Right lobe of liver (tissue), 6 donors: ENCODE measurements at regions not wholly inside any gene's neighbourhood (a gene's known extent, or its start where the extent isn't known, plus 50 kb on each side); places are given as distances from the start of the nearest gene placed in this dataset.

Source experiments
- ATAC-seq, 4 donors: fragments of 200-7000 bp; cut with Tn5 transposase; one replicate each; pipeline ENCODE4 v1.9.1; 2020; ENCODE audit warnings: mild to moderate bottlenecking in 4 of 4, moderate library complexity in 4 of 4
- DNase-seq, 3 donors: peaks; one replicate each; pipeline ENCODE4 v3.0.0-alpha.2; 2020
- H3K27ac ChIP-seq, 3 donors: fragments of 200-600 bp; one replicate each; pipeline ENCODE4 v1.8.0; 2022
- H3K27me3 ChIP-seq, 2 donors: fragments of 200-600 bp; one replicate each; pipeline ENCODE4 v1.8.0; 2022
- H3K36me3 ChIP-seq, 4 donors: fragments of 200-600 bp; sonication (generic) in 1 of 4; one replicate each; pipeline versions ENCODE4 v1.5.1 to v1.8.0; 2017 to 2022; ENCODE audit warnings: control low read depth in 1 of 4
- H3K4me1 ChIP-seq, 4 donors: fragments of 200-600 bp; sonication (generic) in 1 of 4; one replicate each; pipeline versions ENCODE4 v1.5.1 to v1.8.0; 2017 to 2022; ENCODE audit warnings: control low read depth in 1 of 4
- H3K4me3 ChIP-seq, 3 donors: fragments of 200-600 bp; one replicate each; pipeline ENCODE4 v1.8.0; 2022
- H3K9me3 ChIP-seq, 4 donors: fragments of 200-600 bp; sonication (generic) in 1 of 4; one replicate each; pipeline versions ENCODE4 v1.5.1 to v1.8.0; 2017 to 2022; ENCODE audit warnings: control low read depth in 1 of 4
- CTCF ChIP-seq, 4 donors: fragments of 200-600 bp in 3 of 4; fragments of 450-650 bp in 1 of 4; IDR thresholded peaks; one replicate each; pipeline versions ENCODE4 v1.5.1 to v1.8.0; 2016 to 2022; ENCODE audit warnings: antibody characterized with exemption in 4 of 4, mild to moderate bottlenecking in 2 of 4
- POLR2A ChIP-seq: fragments of 450-650 bp; IDR thresholded peaks from one replicate; pipeline ENCODE4 v1.6.1; 2017; ENCODE audit warnings: antibody characterized with exemption, mild to moderate bottlenecking
- WGBS: methylation state at CpG from one replicate; pipeline ENCODE4 v1.1.6; 2018; ENCODE audit warnings: low coverage, low lambda C conversion rate; ENCODE audit not compliant: insufficient coverage; ENCODE audit errors: missing lambda C conversion rate; 5-methylcytosine and 5-hydroxymethylcytosine counted together
- intact Hi-C, 2 donors: fragments of 100-400 bp; cut with DNase I; formaldehyde crosslinking; loops; one replicate each; pipeline versions ENCODE4 v1.11.2 to v1.14.1; 2022
- small RNA-seq, 2 experiments: library from RNA; depleted of rRNA; stranded (forward); fragments of <200 nt; gene quantifications; one replicate each; pipeline ENCODE3, GENCODE V24; 2016
- donor health status: DM: no; HTN: yes; CAD: no.
- donor health status: DM: no; HTN: no; CAD: no.
- donor health status: DM: no; HTN: no; CAD: no.
- donor health status: DM: no; HTN: yes; CAD: no.
- donor health status: DM: no; HTN: yes; CAD: no.

DNA sequence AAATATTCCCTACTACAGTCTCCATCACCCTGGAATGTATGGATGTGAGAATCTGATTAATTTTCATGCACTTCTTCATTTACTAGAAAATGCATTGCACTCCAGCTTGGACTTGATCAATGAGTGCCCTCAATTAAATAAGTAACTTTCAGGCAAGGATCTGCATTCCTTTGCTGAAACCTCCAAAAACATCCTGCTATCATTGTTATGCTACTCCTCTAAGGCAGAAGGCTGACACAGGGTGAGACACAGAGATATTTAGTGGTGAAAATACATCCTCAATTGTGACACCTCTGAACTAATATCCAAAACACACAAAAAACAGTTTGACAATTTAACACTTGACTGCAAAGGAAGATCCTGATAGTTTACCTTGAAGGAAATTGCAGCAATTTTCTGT, 57.9 kb upstream of the CDH12 start:
- H3K27me3 ChIP-seq: no peaks in the 10 kb centered on the region
- no peaks in the 10 kb centered on the region for H3K4me1 ChIP-seq
- H3K9me3 ChIP-seq: no peaks in the 10 kb centered on the region
- no peak overlapping the region for H3K4me3 ChIP-seq
- intact Hi-C loops: no loop called here
- no peaks in the 10 kb centered on the region for H3K36me3 ChIP-seq
- no peak overlapping the region for H3K27ac ChIP-seq
- DNase-seq: no peak
- TF ChIP-seq POLR2A (no peak), CTCF (IDR thresholded peaks at IDR 0.05) (no peak)
- ATAC-seq: no peak

- no peaks in the 10 kb centered on the region for H3K27me3 ChIP-seq
- TF ChIP-seq CTCF (IDR thresholded peaks at IDR 0.05) (no peak), POLR2A (no peak)
- intact Hi-C loops: no loop called here
- no peaks in the 10 kb centered on the region for H3K36me3 ChIP-seq
- H3K9me3 ChIP-seq: no peaks in the 10 kb centered on the region
- no peak overlapping the region for H3K27ac ChIP-seq
- DNase-seq: no peak
- H3K4me3 ChIP-seq: no peak overlapping the region
- ATAC-seq: no peak
- no peaks in the 10 kb centered on the region for H3K4me1 ChIP-seq
- 36% methylated on average over 1 of the region's 1 CpG for WGBS
These were observed 57.4 kb upstream of the CDH12 start for GRCh38 chr5:22910523-22910922.

GRCh38 chr5:22908586-22908985, 55.4 kb upstream of the CDH12 start:
- intact Hi-C loops: no loop called here
- Histone ChIP-seq H3K9me3 (no peaks in the 10 kb centered on the region), H3K27ac (no peak overlapping the region)

DNA sequence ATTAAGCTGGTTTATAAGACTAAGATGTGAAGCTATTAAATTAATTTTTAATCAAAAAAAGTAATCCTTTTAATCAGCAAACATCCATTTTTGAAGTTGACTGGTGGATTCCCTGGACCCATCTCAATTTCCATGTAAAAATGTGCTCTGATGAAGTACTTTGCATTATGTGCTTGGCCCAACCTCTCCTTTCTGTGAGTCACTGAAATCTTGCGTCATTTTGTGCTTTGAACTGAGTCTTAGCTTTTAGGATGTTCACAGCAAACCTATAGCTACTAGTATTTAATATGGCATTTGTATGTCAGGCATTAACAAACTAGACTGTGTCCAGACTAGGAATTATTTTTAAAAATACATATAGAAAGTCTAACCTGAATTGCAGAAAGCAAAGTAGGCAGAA, 55.0 kb upstream of the CDH12 start:
- DNase-seq (no peak), ATAC-seq (no peak)
- Histone ChIP-seq H3K4me1 (no peaks in the 10 kb centered on the region), H3K4me3 (no peak overlapping the region), H3K27ac (no peak overlapping the region), H3K36me3 (no peaks in the 10 kb centered on the region), H3K27me3 (no peaks in the 10 kb centered on the region), H3K9me3 (no peaks in the 10 kb centered on the region)
- WGBS: 92% methylated on average over 1 of the region's 1 CpG
- intact Hi-C loops: no loop called here
- TF ChIP-seq CTCF (IDR thresholded peaks at IDR 0.05) (no peak), POLR2A (no peak)

More at GRCh38 chr5:22908586-22908985, 55.4 kb upstream of the CDH12 start:
- TF ChIP-seq POLR2A (no peak), CTCF (IDR thresholded peaks at IDR 0.05) (no peak)
- Histone ChIP-seq H3K36me3 (no peaks in the 10 kb centered on the region), H3K4me3 (no peak overlapping the region), H3K27me3 (no peaks in the 10 kb centered on the region), H3K4me1 (no peaks in the 10 kb centered on the region)
- ATAC-seq: no peak
- no peak for DNase-seq

Small RNA genes in the stretch of these regions (small RNA-seq; reads per million reads assigned to genes)
- 0 reads per million in 2 experiments for gene RF00019
